GM12874 (cell line): ENCODE measurements at regions not wholly inside any gene's neighbourhood (a gene's known extent, or its start where the extent isn't known, plus 50 kb on each side); places are given as distances from the start of the nearest gene placed in this dataset.

Experiments used
- CTCF ChIP-seq: IDR thresholded peaks from 2 replicates; pipeline ENCODE4 v1.5.1; 2011; ENCODE audit warnings: low read depth, mild to moderate bottlenecking, control low read depth, low read length, moderate library complexity; ENCODE audit not compliant: insufficient read depth

GRCh38 chr2:219902891-219903552 is 275.6 kb downstream of the SLC4A3 start:
- no peak for TF ChIP-seq CTCF

- no peak for TF ChIP-seq CTCF
Observed at GRCh38 chr2:219905640-219906039, 278.2 kb downstream of the SLC4A3 start.

GRCh38 chr2:219906114-219907010 is 278.9 kb downstream of the SLC4A3 start:
- no peak for TF ChIP-seq CTCF

- TF ChIP-seq CTCF, result no peak
Observed at GRCh38 chr2:219907011-219907365, 279.6 kb downstream of the SLC4A3 start.

- TF ChIP-seq CTCF, result no peak
Observed at GRCh38 chr2:219908538-219908937, 281.1 kb downstream of the SLC4A3 start.

GRCh38 chr2:219911541-219911940 is 284.1 kb downstream of the SLC4A3 start:
- TF ChIP-seq CTCF, result no peak

- TF ChIP-seq CTCF, result no peak
Observed at GRCh38 chr2:219912491-219912921, 285.1 kb downstream of the SLC4A3 start.
